Activated CD4-positive, alpha-beta T cell treated with anti-CD3 and anti-CD28 coated beads, Interleukin-2, amount 10 ng/mL, durations not matched to agents 24 days and 14 days (primary cell): ENCODE measurements at regions not wholly inside any gene's neighbourhood (a gene's known extent, or its start where the extent isn't known, plus 50 kb on each side); places are given as distances from the start of the nearest gene placed in this dataset.

Experiments
- DNase-seq: peaks from one replicate; pipeline ENCODE4 v3.0.0; 2022
- H3K27ac Mint-ChIP-seq: one replicate; pipeline ENCODE4 v1.8.0; 2022; ENCODE audit warnings: mild to moderate bottlenecking, mixed read lengths
- H3K27me3 Mint-ChIP-seq: one replicate; pipeline ENCODE4 v1.8.0; 2022; ENCODE audit warnings: mixed read lengths
- H3K36me3 Mint-ChIP-seq: one replicate; pipeline ENCODE4 v1.8.0; 2022; ENCODE audit warnings: low read depth, mild to moderate bottlenecking, mixed read lengths
- H3K4me1 Mint-ChIP-seq: one replicate; pipeline ENCODE4 v1.8.0; 2021; ENCODE audit warnings: mixed read lengths
- H3K4me3 Mint-ChIP-seq: one replicate; pipeline ENCODE4 v1.8.0; 2022; ENCODE audit warnings: mild to moderate bottlenecking, moderate library complexity, mixed read lengths
- H3K9me3 Mint-ChIP-seq: one replicate; pipeline ENCODE4 v1.8.0; 2021; ENCODE audit warnings: mixed read lengths
- intact Hi-C: fragments of 100-400 bp; cut with micrococcal nuclease; formaldehyde crosslinking; loops from one replicate; pipeline ENCODE4 v1.15.1; 2023

- Mint-ChIP-seq H3K36me3 (no peaks in the 10 kb centered on the region), H3K4me3 (no peak overlapping the region)
- intact Hi-C loops = no loop called here
Measured at GRCh38 chr1:217373761-217374701, 256.9 kb downstream of the GPATCH2 start.

GRCh38 chr1:217372049-217372970 lies 258.6 kb downstream of the GPATCH2 start:
- no peak overlapping the region for H3K27ac Mint-ChIP-seq
- no peak for DNase-seq
- H3K4me1 Mint-ChIP-seq = peaks cover 3% of the 10 kb centered on the region
- H3K36me3 Mint-ChIP-seq = no peaks in the 10 kb centered on the region
- H3K27me3 Mint-ChIP-seq = no peaks in the 10 kb centered on the region
- intact Hi-C loops = no loop called here
- no peak overlapping the region for H3K4me3 Mint-ChIP-seq
- peaks cover 4% of the 10 kb centered on the region for H3K9me3 Mint-ChIP-seq

More at GRCh38 chr1:217373761-217374701, 256.9 kb downstream of the GPATCH2 start:
- DNase-seq = no peak
- Mint-ChIP-seq H3K27ac (no peak overlapping the region), H3K27me3 (no peaks in the 10 kb centered on the region), H3K4me1 (peaks cover 3% of the 10 kb centered on the region), H3K9me3 (peaks cover 11% of the 10 kb centered on the region)

- intact Hi-C loops = no loop called here
- H3K4me3 Mint-ChIP-seq = no peak overlapping the region
- H3K36me3 Mint-ChIP-seq = no peaks in the 10 kb centered on the region
- H3K27ac Mint-ChIP-seq = no peak overlapping the region
- no peak for DNase-seq
- peaks cover 3% of the 10 kb centered on the region for H3K4me1 Mint-ChIP-seq
- no peaks in the 10 kb centered on the region for H3K27me3 Mint-ChIP-seq
- peaks cover 2% of the 10 kb centered on the region for H3K9me3 Mint-ChIP-seq
Measured at GRCh38 chr1:217370757-217371156, 260.1 kb downstream of the GPATCH2 start.

GRCh38 chr1:217369996-217370551 lies 260.8 kb downstream of the GPATCH2 start:
- DNase-seq = no peak
- Mint-ChIP-seq H3K36me3 (no peaks in the 10 kb centered on the region), H3K27me3 (no peaks in the 10 kb centered on the region), H3K4me3 (no peak overlapping the region), H3K27ac (no peak overlapping the region), H3K9me3 (no peaks in the 10 kb centered on the region), H3K4me1 (peaks cover 3% of the 10 kb centered on the region)
- intact Hi-C loops = no loop called here

GRCh38 chr1:217369271-217369981 lies 261.5 kb downstream of the GPATCH2 start:
- Mint-ChIP-seq H3K4me3 (peak overlapping the region; percentile 1), H3K36me3 (no peaks in the 10 kb centered on the region), H3K27me3 (no peaks in the 10 kb centered on the region), H3K9me3 (no peaks in the 10 kb centered on the region), H3K4me1 (peaks cover 3% of the 10 kb centered on the region), H3K27ac (no peak overlapping the region)
- DNase-seq = no peak
- intact Hi-C loops = no loop called here

- H3K4me1 Mint-ChIP-seq = no peaks in the 10 kb centered on the region
- no peak overlapping the region for H3K27ac Mint-ChIP-seq
- no peak overlapping the region for H3K4me3 Mint-ChIP-seq
- no peaks in the 10 kb centered on the region for H3K27me3 Mint-ChIP-seq
- peaks cover 3% of the 10 kb centered on the region for H3K9me3 Mint-ChIP-seq
- DNase-seq = no peak
- no peaks in the 10 kb centered on the region for H3K36me3 Mint-ChIP-seq
- intact Hi-C loops = no loop called here
Measured at GRCh38 chr1:217364220-217364619, 266.7 kb downstream of the GPATCH2 start.

- H3K36me3 Mint-ChIP-seq = no peaks in the 10 kb centered on the region
- H3K9me3 Mint-ChIP-seq = peaks cover 3% of the 10 kb centered on the region
- H3K4me3 Mint-ChIP-seq = no peak overlapping the region
- H3K4me1 Mint-ChIP-seq = no peaks in the 10 kb centered on the region
- intact Hi-C loops = no loop called here
- no peaks in the 10 kb centered on the region for H3K27me3 Mint-ChIP-seq
- no peak for DNase-seq
- H3K27ac Mint-ChIP-seq = no peak overlapping the region
Measured at GRCh38 chr1:217363319-217363718, 267.6 kb downstream of the GPATCH2 start.

GRCh38 chr1:217360510-217360909 lies 270.4 kb downstream of the GPATCH2 start:
- H3K4me3 Mint-ChIP-seq = no peak overlapping the region
- no peak for DNase-seq
- no peaks in the 10 kb centered on the region for H3K4me1 Mint-ChIP-seq
- H3K36me3 Mint-ChIP-seq = no peaks in the 10 kb centered on the region
- no peaks in the 10 kb centered on the region for H3K27me3 Mint-ChIP-seq
- H3K9me3 Mint-ChIP-seq = peaks cover 3% of the 10 kb centered on the region
- intact Hi-C loops = no loop called here
- H3K27ac Mint-ChIP-seq = no peak overlapping the region

GRCh38 chr1:217354895-217355294 lies 276.0 kb downstream of the GPATCH2 start:
- no peaks in the 10 kb centered on the region for H3K27me3 Mint-ChIP-seq

GRCh38 chr1:217348960-217349664 lies 281.8 kb downstream of the GPATCH2 start:
- intact Hi-C loops = loop anchor here (10.0 kb wide), 1 partner anchor 64 kb away; no protein-coding TSS in a partner anchor
- no peak for DNase-seq
- H3K27me3 Mint-ChIP-seq = no peaks in the 10 kb centered on the region
- no peak overlapping the region for H3K4me3 Mint-ChIP-seq
- no peaks in the 10 kb centered on the region for H3K9me3 Mint-ChIP-seq
- H3K36me3 Mint-ChIP-seq = no peaks in the 10 kb centered on the region
- peaks cover 5% of the 10 kb centered on the region for H3K4me1 Mint-ChIP-seq
- H3K27ac Mint-ChIP-seq = no peak overlapping the region

More at GRCh38 chr1:217354895-217355294, 276.0 kb downstream of the GPATCH2 start:
- intact Hi-C loops = no loop called here
- Mint-ChIP-seq H3K9me3 (no peaks in the 10 kb centered on the region), H3K4me3 (no peak overlapping the region), H3K27ac (no peak overlapping the region), H3K4me1 (no peaks in the 10 kb centered on the region), H3K36me3 (no peaks in the 10 kb centered on the region)
- DNase-seq = no peak

- Mint-ChIP-seq H3K9me3 (no peaks in the 10 kb centered on the region), H3K27ac (no peak overlapping the region), H3K36me3 (no peaks in the 10 kb centered on the region), H3K4me3 (no peak overlapping the region), H3K4me1 (peaks cover 5% of the 10 kb centered on the region), H3K27me3 (no peaks in the 10 kb centered on the region)
- intact Hi-C loops = loop anchor here (10.0 kb wide), 1 partner anchor 60 kb away; no protein-coding TSS in a partner anchor
- DNase-seq = no peak
Measured at GRCh38 chr1:217344712-217345111, 286.2 kb downstream of the GPATCH2 start.

GRCh38 chr1:217343907-217344306 lies 287.0 kb downstream of the GPATCH2 start:
- H3K4me3 Mint-ChIP-seq = no peak overlapping the region
- H3K4me1 Mint-ChIP-seq = peaks cover 5% of the 10 kb centered on the region
- H3K36me3 Mint-ChIP-seq = no peaks in the 10 kb centered on the region
- H3K27me3 Mint-ChIP-seq = no peaks in the 10 kb centered on the region
- no peaks in the 10 kb centered on the region for H3K9me3 Mint-ChIP-seq
- DNase-seq = no peak
- no peak overlapping the region for H3K27ac Mint-ChIP-seq
- intact Hi-C loops = loop anchor here (10.0 kb wide), 1 partner anchor 59 kb away; no protein-coding TSS in a partner anchor
